GM19452 (cell line): ENCODE measurements at regions not wholly inside any gene's neighbourhood (a gene's known extent, or its start where the extent isn't known, plus 50 kb on each side); places are given as distances from the start of the nearest gene placed in this dataset.
A peak's percentile ranks its signal among the peaks of the same experiment; 100 is the strongest.

Experiments used
- ATAC-seq: cut with Tn5 transposase; IDR thresholded peaks from one replicate; pipeline ENCODE4 v1.9.1; 2021; ENCODE audit not compliant: unreplicated experiment

GRCh38 chr4:56209767-56210166 lies 177.5 kb downstream of the AASDH start:
- ATAC-seq = no peak

- ATAC-seq = no peak
Observed at GRCh38 chr4:56208103-56208502, 179.2 kb downstream of the AASDH start.

GRCh38 chr4:56206258-56206657 lies 181.0 kb downstream of the AASDH start:
- no peak for ATAC-seq

GRCh38 chr4:56200275-56200674 lies 187.0 kb downstream of the AASDH start:
- ATAC-seq = no peak

DNA sequence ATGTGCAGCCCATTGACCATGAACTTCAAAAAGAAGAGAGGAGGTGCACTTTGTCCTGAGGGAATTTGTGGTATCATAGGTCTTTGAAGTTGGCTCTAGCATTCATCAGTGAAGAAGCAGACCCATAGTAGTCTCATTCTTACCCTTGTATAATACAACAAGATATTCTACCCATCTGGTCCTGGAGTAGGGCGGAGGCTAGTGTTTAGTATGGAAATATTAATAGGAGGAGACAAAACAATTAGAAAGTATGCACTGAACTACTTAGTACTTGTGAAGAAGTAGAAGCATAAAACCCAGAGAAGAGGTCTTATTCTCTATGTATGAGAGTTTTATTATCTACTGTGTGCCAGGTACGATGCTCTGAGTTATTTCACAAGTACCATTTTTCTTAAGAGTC lies 189.0 kb downstream of the AASDH start:
- no peak for ATAC-seq

GRCh38 chr4:56197387-56197786 lies 189.9 kb downstream of the AASDH start:
- ATAC-seq = no peak

DNA sequence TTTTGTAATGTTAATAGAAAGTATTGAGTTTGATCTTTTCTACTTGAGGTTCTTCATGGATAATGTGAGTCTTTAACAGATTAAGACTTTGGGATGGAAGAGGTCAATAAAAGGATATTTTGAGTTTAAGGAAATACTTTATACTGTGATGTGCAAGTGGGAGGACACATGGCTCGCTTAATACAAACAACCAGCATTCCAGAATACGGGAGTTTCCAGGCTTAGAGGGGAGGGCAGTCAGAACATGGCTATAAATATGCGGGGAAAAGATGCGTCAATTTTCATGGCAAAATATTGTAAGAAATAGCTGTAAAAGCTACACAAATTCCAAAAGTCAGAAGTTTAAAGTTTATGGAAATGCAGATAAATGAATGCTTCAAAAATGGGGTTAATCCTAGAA lies 192.3 kb downstream of the AASDH start:
- no peak for ATAC-seq

DNA sequence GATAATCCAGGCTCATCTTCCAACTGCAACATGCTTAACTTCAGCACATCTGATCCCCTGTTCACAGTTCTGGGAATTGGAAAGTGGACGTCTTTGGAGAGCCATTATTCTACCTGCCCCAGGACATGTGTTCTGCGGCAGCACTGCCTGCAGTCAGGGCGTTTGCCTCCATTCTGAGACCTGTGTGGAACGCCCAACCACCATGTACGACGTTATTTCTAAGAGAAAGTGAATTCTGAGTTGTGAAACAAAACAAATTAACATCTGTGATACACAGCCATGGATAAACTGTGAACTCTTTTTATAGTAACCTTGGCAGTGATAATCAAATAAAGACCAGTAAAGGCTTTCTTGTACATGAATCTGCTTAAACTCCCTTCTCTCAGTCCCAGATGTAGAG lies 195.8 kb downstream of the AASDH start:
- ATAC-seq = no peak

- no peak for ATAC-seq
Observed at GRCh38 chr4:56187688-56188087, 199.6 kb downstream of the AASDH start.

GRCh38 chr4:56186808-56187523 lies 200.3 kb downstream of the AASDH start:
- no peak for ATAC-seq

- ATAC-seq = no peak
Observed at GRCh38 chr4:56185901-56186300, 201.4 kb downstream of the AASDH start.

DNA sequence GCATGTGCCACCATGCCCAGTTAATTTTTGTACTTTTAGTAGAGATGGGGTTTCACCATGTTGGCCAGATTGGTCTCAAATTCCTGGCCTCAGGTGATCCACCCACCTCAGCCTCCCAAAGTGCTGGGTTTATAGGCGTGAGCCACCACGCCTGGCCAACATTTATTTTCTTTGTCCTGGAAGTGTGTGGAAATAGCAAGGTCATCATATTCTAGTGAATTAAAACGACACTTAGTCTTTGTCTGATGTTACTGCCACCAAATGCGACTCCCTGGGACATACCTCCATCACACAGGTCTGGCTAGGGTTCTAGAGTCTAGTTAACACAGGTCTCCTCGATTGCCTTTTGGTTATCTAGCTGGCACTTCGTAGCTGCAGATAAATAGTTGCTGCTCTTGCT lies 203.1 kb downstream of the AASDH start:
- no peak for ATAC-seq

DNA sequence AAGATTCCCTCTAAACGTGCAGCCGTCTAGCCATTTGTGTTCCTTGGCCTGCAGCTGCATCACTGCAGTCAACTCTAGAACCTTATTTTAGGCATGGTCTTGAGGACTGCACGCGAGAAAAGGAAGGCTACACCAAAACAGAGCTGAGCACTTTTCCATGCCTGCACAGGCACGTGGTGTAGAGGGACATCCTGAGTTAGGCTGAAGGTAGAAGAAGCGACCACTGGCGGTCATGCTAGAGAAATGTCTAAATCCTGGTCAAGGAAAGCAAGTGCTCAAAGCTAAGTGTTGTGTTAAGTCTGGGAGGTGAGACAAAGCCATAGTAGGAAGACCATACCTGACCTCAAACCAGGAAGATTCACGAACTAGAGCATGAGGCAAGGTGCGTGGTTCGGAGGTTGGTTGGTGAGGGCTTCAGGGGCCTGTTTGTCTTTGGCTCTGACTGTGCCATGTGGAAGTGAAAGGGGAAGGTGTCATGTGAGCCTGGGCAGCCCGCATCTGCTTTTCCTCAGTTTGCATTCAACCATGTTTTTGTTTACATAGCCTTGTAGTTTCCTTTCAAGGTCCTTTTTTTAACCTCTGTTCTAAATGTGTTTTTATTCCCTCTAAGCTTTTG lies 203.8 kb downstream of the AASDH start:
- ATAC-seq = peak; percentile 64

- ATAC-seq = no peak
Observed at GRCh38 chr4:56182356-56182755, 204.9 kb downstream of the AASDH start.

- no peak for ATAC-seq
Observed at GRCh38 chr4:56181140-56181953, 205.9 kb downstream of the AASDH start.

- no peak for ATAC-seq
Observed at GRCh38 chr4:56169061-56169460, 218.2 kb downstream of the AASDH start.

DNA sequence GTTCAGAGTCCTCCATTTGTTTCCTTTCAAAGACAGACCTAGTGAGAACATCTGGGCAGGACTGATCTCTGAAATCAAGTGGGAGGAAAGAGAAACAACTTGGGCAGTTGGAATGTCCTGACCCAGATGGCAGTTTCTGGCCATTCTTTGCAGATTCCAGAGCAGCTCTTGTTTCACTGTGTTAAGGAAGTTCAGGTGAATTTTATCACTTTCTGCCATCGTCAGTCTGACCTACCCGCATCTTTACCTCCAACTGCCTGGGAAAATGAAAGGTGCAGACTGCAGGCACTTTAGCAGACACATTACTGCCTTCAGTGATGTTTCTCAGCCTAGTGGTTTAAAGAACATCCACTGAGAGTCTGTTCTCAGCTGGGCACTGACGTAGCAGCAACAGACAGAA lies 216.2 kb downstream of the CEP135 start:
- no peak for ATAC-seq

GRCh38 chr4:56160636-56161035 lies 211.9 kb downstream of the CEP135 start:
- ATAC-seq = no peak

DNA sequence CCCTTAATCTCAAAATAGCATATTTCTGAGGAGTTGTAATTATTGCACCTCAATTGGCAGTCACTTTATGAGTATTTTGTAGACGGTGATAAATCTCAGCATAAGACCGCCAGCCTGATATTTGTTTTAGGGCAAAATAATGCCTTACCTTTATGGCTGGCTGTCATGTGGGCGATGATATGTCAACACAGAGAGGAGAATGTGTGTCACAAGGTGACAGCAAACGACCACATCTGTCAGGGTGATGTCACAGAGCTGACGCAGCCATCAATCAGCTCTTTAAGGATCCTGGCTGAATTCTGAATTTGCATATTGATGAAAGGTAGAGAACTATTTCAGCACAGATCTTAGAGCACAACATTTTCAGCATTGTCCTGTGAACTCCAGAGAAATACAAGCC lies 209.7 kb downstream of the CEP135 start:
- no peak for ATAC-seq

DNA sequence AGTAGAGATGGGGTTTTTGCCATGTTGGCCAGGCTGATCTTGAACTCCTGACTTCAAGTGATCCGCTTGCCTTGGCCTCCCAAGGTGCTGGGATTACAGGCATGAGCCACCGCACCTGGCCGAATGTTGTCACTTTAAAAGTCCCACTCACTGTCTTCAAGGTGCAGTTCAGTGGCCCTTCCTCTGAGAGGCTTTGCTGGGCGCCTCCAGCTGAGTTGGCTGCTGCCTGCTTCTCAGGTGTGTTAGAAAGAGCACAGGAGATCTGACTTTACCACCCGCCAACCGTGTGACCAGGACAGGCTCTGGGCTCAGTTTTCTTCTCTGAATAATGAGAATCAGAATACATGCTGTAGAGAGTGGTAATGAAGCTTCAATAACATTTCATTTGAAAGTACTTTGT lies 207.4 kb downstream of the CEP135 start:
- ATAC-seq = no peak

DNA sequence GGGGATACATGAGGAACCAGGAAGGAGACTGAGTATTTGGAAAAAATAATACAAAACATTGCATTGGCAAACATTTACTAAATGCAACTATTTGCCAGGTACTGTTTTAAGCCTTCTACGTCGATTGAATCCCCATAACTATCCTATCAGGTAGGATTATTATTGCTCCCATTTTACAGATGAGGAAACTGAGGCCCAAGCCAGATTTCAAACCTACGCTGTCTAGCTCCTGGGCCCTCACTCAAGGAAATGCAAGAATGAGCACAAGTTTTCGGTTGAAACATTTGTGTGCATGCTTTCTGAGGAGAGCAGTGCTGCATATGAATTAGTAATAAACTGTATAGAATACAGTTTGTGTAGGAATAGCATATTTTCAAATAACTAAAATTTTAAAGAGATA lies 206.7 kb downstream of the CEP135 start:
- no peak for ATAC-seq

GRCh38 chr4:56149591-56149990 lies 200.8 kb downstream of the CEP135 start:
- no peak for ATAC-seq
